GM19238 (cell line): ENCODE measurements at regions not wholly inside any gene's neighbourhood (a gene's known extent, or its start where the extent isn't known, plus 50 kb on each side); places are given as distances from the start of the nearest gene placed in this dataset.

Experiments
- DNase-seq: peaks from one replicate; pipeline ENCODE4 v3.0.0; 2011; ENCODE audit warnings: low spot score; ENCODE audit not compliant: insufficient read length

DNA sequence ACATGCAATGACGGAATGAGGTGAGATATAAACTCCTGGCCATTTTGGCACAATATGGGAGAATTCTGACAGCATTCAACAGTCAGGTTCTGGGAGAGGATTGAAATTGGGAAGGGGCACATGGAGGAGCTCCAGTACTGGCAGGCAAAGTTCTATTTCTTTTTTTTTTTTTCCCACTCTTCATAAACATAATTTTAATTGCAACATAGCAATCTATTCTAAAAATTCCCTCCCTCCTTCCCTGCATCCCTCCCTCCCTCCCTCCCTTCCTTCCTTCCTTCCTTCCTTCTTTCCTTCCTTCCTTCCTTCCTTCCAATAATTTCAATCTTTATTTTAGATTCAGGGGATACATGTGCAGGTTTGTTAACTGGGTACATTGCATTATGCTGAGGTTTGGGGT lies 93.2 kb downstream of the PTCSC3 start:
- DNase-seq: no peak

DNA sequence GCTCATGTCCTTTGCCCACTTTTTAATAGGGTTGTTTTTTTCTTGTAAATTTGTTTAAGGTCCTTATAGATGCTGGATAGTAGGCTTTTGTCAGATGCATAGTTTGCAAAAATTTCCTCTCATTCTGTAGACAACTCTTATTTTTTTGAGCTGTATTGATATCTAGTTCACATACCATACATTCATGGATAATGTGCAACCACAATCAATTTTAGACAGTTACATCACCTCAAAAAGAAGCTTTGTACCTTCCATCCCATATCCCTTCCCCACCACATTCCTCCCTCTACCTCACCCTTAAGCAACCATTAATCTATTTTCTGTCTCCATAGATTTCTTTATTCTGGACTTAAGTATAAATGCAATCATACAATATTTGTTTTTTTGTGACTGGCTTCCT lies 98.4 kb downstream of the PTCSC3 start:
- DNase-seq: no peak

DNA sequence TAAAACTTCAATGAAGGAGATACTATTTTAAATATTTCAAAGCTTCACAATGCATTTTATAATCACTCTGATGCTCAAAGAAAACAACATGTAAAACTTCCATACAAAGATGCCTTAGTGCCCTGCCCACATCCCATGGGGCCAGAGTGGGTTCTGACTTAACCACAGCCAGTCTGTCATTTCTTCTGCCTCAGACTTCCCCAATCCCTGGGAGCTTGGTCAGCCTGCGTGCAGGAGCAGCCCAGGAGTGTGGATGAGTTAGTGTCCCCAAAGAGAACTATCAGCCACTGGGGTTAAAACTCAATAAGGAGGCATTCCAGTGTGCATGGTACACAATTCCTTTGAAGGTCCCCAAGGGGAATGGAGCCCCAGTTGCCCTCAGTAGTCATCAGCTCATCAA lies 100.3 kb downstream of the PTCSC3 start:
- DNase-seq: no peak

DNA sequence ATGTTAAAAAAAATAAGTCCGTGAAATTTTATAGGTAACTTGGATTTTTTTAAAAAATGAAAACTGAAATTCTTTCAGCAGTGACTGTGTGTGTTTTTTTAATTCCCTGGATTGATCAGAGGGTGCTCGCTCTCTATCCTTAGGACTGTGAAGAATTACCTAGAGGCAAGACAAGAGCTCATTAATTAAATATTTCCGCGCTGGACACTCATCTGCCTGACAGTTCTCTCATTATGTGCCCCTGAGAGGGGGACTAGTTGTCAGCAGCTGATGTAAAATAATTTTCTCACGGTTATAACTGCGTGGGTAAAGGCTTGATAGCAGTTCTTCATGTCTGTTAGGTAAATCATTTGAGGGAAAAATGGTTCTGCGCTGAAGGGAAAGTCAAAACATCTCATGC lies 101.3 kb downstream of the PTCSC3 start:
- no peak for DNase-seq

- DNase-seq: no peak
These were observed 105.8 kb downstream of the PTCSC3 start for GRCh38 chr14:36070720-36071043.

DNA sequence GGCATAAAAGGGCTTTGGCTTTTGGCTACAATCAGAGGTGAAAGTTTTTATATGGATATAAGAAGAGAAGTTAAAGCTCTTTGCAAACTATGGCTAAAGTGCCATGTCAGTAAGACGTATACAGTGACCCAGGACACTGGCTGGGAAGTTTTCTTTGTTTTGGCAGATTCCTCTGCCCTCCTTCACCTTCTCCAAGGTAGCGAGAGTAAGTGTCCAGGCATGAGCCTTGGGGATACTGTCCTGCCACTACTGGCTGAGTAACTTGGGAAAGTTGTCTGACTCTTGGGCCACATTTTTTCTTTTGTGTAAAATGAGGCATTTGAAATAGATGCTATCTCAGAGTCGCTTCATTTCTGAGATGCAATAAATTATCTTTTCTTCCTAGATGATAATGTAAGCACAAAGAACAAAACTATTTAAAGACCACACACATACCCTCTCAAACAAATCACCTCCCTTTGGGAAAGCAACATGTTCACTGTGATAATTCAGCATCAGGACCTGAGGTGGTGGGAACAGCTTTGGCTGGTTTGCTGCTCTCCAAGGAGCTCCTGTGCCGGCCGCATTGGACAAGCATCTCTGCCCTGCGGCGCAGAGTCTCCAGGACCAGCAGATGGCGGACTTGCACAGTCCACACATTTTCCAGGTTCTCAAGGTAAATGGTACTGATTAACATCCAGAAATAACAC lies 106.3 kb downstream of the PTCSC3 start:
- DNase-seq: peak; percentile 32

- DNase-seq: peak; percentile 10
These were observed 107.0 kb downstream of the PTCSC3 start for GRCh38 chr14:36069535-36069900.

GRCh38 chr14:36068777-36069534 lies 107.6 kb downstream of the PTCSC3 start:
- no peak for DNase-seq

DNA sequence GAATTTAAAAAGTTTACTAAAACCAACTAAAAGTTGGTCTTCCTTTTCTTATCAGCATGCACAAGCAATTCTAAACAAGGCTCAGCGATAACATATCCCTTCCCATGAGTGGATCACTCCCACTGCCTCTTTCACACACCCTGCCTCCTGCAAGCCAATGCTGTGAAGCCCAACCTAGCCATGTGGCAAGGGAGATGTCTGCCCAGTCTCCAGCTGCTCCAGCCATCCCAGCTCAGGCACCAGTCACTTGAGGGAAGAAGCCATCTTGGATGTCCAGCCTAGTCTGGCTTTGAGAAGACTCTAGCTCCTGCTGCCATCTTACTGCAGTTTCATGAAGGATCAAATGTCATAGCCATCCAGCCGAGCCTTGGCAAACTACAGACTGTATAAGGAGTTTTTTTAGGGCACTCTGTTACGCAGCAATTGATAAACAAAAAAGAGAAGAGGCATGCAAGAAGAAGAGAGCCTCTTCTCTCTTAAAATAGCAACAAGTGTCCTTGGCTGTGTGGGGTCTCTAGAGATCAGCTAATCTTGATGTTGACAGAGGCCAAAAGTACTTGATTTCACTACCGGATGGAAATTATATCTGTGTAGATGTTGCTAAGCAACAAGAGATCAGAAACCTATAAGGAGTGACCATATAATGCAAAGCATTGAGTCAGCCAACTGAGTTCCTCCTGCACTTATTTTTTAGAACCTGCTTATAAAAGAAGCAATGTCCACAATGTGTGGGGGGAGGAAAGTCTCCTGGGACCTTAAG lies 108.9 kb downstream of the PTCSC3 start:
- no peak for DNase-seq

GRCh38 chr14:36066636-36067035 lies 109.9 kb downstream of the PTCSC3 start:
- DNase-seq: no peak

GRCh38 chr14:36065831-36066230 lies 110.7 kb downstream of the PTCSC3 start:
- DNase-seq: no peak

GRCh38 chr14:36059531-36059930 lies 117.0 kb downstream of the PTCSC3 start:
- no peak for DNase-seq

DNA sequence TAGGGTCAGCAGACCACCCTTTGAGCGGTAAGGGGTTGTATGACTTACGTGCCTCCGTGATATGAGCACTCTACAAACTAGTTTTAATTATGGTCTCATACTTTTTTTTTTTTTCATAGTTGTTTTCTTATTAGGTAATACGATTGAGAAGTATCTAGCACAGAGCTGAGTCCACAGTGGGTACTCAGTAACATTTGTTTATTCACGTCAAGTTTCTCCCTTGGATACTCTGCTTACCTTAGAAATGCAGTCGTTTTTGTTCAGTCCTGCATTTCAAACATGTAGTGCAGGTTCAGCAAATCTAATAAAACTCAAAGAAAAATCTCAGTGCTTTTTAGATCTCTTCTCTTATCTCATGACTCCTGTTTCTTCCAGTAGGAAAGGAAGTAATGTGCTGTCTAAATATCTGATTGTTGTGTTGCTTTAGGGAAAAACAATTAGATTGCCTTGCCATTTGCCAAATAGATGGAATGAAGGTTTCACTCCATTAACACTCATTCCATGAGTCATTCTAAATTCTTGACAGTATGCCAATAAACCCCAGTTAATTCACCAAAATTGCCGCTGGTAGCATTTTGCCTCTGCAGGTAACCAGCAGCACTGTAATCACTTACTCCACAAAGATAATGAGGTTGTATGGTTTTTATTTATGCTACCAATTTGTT lies 118.9 kb downstream of the PTCSC3 start:
- DNase-seq: no peak

DNA sequence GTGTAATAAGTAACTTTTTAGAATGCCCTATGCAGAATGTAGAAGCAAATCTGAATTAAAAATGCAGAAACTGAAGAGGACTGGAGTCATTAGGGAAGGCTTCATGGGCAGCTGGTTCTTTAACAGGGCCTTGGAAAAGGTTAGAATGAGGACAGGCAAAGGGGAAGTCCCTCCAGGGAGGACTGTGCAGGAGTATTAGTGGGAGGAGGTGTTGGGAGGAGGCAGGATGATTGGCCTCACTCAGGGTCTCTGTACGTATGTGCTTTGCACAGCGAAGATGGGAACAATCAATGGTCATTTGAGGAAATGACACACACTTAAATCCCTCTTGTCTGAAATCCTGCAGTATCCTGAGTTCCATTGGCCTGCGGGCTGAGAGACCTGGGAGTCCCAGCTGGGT lies 119.7 kb downstream of the PTCSC3 start:
- DNase-seq: no peak

- DNase-seq: no peak
These were observed 120.8 kb downstream of the PTCSC3 start for GRCh38 chr14:36055681-36056225.

DNA sequence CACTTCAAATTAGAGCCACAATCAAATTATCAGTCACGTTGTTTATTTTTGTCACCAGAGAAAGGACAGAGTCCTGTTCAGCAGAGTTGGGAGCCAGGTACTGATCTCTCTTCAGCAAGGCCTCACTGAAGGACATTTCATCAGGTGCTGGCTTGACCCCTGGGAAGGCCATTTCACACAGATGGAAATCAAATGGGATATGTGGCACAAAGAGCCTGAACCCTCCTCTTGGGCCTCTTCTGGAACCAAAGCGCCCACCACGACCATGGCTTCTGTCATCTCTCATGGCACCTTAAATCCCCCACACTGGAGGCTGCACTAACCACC lies 121.5 kb downstream of the PTCSC3 start:
- DNase-seq: no peak

DNA sequence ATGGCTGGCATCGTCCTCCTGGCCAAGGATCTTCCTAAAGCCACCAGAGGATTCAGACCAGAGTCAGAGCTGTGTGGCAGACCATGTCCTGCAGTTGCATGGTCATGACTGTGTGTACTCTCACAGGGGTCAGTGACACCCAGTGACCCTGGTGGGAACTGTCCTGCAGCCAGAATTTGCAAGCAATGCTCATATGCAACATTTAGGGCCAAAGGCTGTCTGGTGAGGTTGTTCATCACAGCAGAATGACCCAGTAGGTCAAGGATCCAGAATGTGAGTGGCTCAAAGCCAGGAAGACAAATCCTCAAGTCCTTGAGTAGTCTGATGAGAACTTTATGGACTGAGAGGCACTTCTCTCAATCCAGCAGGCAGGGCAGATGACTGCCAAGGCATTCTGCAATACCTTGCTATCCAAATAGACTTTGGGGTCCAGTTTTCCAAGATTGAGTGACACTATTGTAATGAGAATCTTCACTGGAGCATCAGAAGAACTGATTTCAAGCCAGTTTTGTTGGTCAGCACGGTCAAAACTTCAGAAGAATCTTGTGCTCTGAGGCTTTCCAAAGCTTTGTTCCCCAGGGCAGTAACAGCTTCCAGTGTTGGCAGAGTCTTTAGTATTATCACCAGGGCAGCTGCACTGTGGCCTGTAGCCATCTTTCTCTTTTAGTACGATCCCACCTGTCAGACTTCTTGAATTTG lies 122.0 kb downstream of the PTCSC3 start:
- no peak for DNase-seq

- no peak for DNase-seq
These were observed 123.8 kb downstream of the PTCSC3 start for GRCh38 chr14:36052681-36053080.

GRCh38 chr14:36052063-36052462 lies 124.5 kb downstream of the PTCSC3 start:
- no peak for DNase-seq

DNA sequence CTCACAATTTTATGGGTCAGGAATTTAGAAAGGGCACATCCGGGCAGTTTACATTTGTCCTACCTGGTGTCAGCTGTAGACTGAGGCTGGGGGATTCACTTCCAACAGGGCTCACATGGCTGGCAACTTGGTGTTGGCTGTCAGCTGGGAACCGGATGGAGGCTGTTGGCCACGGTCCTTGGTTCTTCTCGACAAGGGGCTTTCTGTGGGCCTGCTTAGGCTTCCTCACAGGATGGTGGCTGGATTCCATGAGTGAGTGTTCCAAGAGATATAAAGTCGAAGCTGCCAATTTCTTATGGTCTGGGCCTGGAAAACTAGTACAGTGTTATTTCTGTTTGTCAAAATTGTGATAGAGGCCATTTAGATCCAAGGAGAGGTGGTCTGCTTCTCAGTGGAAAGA lies 127.9 kb downstream of the PTCSC3 start:
- no peak for DNase-seq

- DNase-seq: no peak
These were observed 128.6 kb downstream of the PTCSC3 start for GRCh38 chr14:36047912-36048311.
